ENCODE measurements at regions not wholly inside any gene's neighbourhood (a gene's known extent, or its start where the extent isn't known, plus 50 kb on each side); places are given as distances from the start of the nearest gene placed in this dataset.
A peak's percentile ranks its signal among the peaks of the same experiment; 100 is the strongest.

GRCh38 chr2:196260546-196260945 lies 89.2 kb upstream of the STK17B start:
- intact Hi-C loops (cut with DNase I) = loop anchor here (5.0 kb wide), 1 partner anchor 88 kb away; the partner anchor contains the start of gene STK17B
- Histone ChIP-seq H3K27me3 (no peaks in the 10 kb centered on the region), H3K4me3 (peak overlapping the region in 2 of 4 donors; percentile 4 to 19), H3K9me3 (no peaks in the 10 kb centered on the region), H3K27ac (peak overlapping the region in 3 of 4 donors; percentile 31 to 57 (median 51)), H3K36me3 (no peaks in the 10 kb centered on the region), H3K4me1 (peaks cover 0 to 21% (median 5%) of the 10 kb centered on the region in 3 donors)
- no peak for DNase-seq
- WGBS, 2 donors = 48 to 81% methylated on average over 5 of the region's 5 CpGs
- TF ChIP-seq POLR2A (IDR thresholded peaks at IDR 0.05) (no peak), CTCF (IDR thresholded peaks at IDR 0.05) (no peak)

DNA sequence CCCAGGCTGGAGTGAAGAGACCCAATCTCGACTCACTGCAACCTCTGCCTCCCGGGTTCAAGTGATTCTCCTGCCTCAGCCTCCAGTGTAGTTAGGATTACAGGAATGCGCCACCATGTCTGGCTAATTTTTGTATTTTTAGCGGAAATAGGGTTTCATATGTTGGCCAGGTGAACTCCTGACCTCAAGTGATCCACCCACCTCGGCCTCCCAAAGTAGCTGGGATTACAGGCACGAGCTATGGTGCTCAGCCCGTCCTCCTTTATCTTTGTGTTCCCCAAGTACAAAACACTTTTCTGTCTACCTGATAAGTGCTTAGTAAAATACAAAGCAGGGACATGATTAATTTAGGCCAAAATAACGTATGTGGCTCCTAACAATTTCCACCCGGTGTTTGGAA lies 91.2 kb upstream of the STK17B start:
- Histone ChIP-seq H3K4me1 (peaks cover 5 to 35% (median 6%) of the 10 kb centered on the region in 3 donors), H3K27me3 (no peaks in the 10 kb centered on the region), H3K4me3 (no peak overlapping the region), H3K27ac (peak overlapping the region; percentile 32 to 74 (median 54)), H3K9me3 (no peaks in the 10 kb centered on the region), H3K36me3 (no peaks in the 10 kb centered on the region)
- TF ChIP-seq CTCF (IDR thresholded peaks at IDR 0.05) = no peak
- TF ChIP-seq POLR2A (IDR thresholded peaks at IDR 0.05) = no peak
- WGBS, 2 donors = 67 to 68% methylated on average over 7 to 9 of the region's 9 CpGs
- intact Hi-C loops (cut with DNase I) = loop anchor here (5.0 kb wide), 1 partner anchor 90 kb away; the partner anchor contains the start of gene STK17B
- no peak for DNase-seq

- DNase-seq = no peak
- WGBS, 2 donors = 25 to 26% methylated on average over 8 of the region's 8 CpGs
- H3K4me1 ChIP-seq = peaks cover 6 to 42% (median 7%) of the 10 kb centered on the region in 3 donors
- peak overlapping the region; percentile 32 to 74 (median 54) for H3K27ac ChIP-seq
- peak overlapping the region in 1 of 4 donors; percentile 6 for H3K4me3 ChIP-seq
- no peaks in the 10 kb centered on the region for H3K36me3 ChIP-seq
- no peaks in the 10 kb centered on the region for H3K27me3 ChIP-seq
- intact Hi-C loops (cut with DNase I) = loop anchor here (5.0 kb wide), 1 partner anchor 91 kb away; the partner anchor contains the start of gene STK17B
- TF ChIP-seq POLR2A (IDR thresholded peaks at IDR 0.05) (peak in 1 of 4 donors; percentile 33), CTCF (IDR thresholded peaks at IDR 0.05) (no peak)
- H3K9me3 ChIP-seq = no peaks in the 10 kb centered on the region
Observed at GRCh38 chr2:196263181-196263747, 91.9 kb upstream of the STK17B start.

- intact Hi-C loops (cut with DNase I) = no loop called here
- H3K27ac ChIP-seq = peak overlapping the region in 1 of 4 donors; percentile 68
- DNase-seq = no peak
- no peak overlapping the region for H3K4me3 ChIP-seq
- peaks cover 13 to 61% (median 16%) of the 10 kb centered on the region in 3 donors for H3K4me1 ChIP-seq
- TF ChIP-seq POLR2A (IDR thresholded peaks at IDR 0.05) = no peak
- no peak for TF ChIP-seq CTCF (IDR thresholded peaks at IDR 0.05)
- H3K36me3 ChIP-seq = peaks cover 0 to 5% (median 0%) of the 10 kb centered on the region in 3 donors
- no peaks in the 10 kb centered on the region for H3K27me3 ChIP-seq
- H3K9me3 ChIP-seq = no peaks in the 10 kb centered on the region
Observed at GRCh38 chr2:196266351-196266750, 95.0 kb upstream of the STK17B start.

DNA sequence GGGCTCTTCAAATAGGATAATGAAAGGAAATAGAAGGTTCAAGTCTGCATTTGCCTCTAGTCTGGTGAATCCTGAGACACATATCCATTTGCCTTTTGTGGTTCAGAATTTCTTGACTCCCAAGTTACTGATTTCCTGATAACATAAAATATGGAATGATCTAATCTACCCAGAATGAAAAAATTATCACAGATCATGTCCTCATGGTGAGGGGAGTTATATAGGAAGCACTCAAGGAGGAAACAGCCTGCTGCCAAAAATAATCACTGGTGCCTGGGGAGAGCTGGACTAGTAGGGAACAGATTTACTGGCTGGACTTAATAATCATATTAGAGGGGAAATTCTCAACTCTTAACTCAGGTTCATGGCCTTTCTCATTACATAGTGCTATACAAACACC lies 95.5 kb upstream of the STK17B start:
- Histone ChIP-seq H3K4me1 (peaks cover 13 to 61% (median 16%) of the 10 kb centered on the region in 3 donors), H3K36me3 (peaks cover 0 to 5% (median 0%) of the 10 kb centered on the region in 3 donors), H3K9me3 (no peaks in the 10 kb centered on the region), H3K4me3 (no peak overlapping the region), H3K27me3 (no peaks in the 10 kb centered on the region), H3K27ac (peak overlapping the region in 1 of 4 donors; percentile 68)
- no peak for TF ChIP-seq CTCF (IDR thresholded peaks at IDR 0.05)
- TF ChIP-seq POLR2A (IDR thresholded peaks at IDR 0.05) = no peak
- intact Hi-C loops (cut with DNase I) = no loop called here
- DNase-seq = no peak
